ENCODE measurements at regions not wholly inside any gene's neighbourhood (a gene's known extent, or its start where the extent isn't known, plus 50 kb on each side); places are given as distances from the start of the nearest gene placed in this dataset.
"Not testable (repeated sequence)": the region's sequence is repeated elsewhere in the genome, so short reads cannot be mapped to it uniquely, and the experiment has no call there.

- H3K27ac Mint-ChIP-seq = no peak overlapping the region
- H3K36me3 Mint-ChIP-seq = no peaks in the 10 kb centered on the region
- DNase-seq = no peak
- H3K27me3 Mint-ChIP-seq = no peaks in the 10 kb centered on the region
- H3K9me3 Mint-ChIP-seq (ENCODE audit: low read depth) = peaks cover 6% of the 10 kb centered on the region
- CTCF ChIA-PET = no interaction called here
- H3K4me1 Mint-ChIP-seq = no peaks in the 10 kb centered on the region
- H3K4me3 Mint-ChIP-seq = no peak overlapping the region
- ATAC-seq = no peak
These were observed 166.0 kb downstream of the TMEM47 start for GRCh38 chrX:34491126-34491525.

GRCh38 chrX:34487364-34487763 lies 169.7 kb downstream of the TMEM47 start:
- Mint-ChIP-seq H3K4me3 (no peak overlapping the region), H3K27me3 (no peaks in the 10 kb centered on the region), H3K36me3 (no peaks in the 10 kb centered on the region), H3K27ac (no peak overlapping the region), H3K4me1 (no peaks in the 10 kb centered on the region), H3K9me3 (ENCODE audit: low read depth) (peaks cover 3% of the 10 kb centered on the region)
- no peak for ATAC-seq
- CTCF ChIA-PET = no interaction called here
- no peak for DNase-seq

- DNase-seq (no peak), ATAC-seq (no peak)
- peaks cover 3% of the 10 kb centered on the region for H3K9me3 Mint-ChIP-seq (ENCODE audit: low read depth)
- CTCF ChIA-PET = no interaction called here
- H3K27ac Mint-ChIP-seq = no peak overlapping the region
- H3K4me3 Mint-ChIP-seq = no peak overlapping the region
- H3K4me1 Mint-ChIP-seq = no peaks in the 10 kb centered on the region
- H3K27me3 Mint-ChIP-seq = no peaks in the 10 kb centered on the region
- no peaks in the 10 kb centered on the region for H3K36me3 Mint-ChIP-seq
These were observed 173.1 kb downstream of the TMEM47 start for GRCh38 chrX:34483980-34484379.

- no peaks in the 10 kb centered on the region for H3K4me1 Mint-ChIP-seq
- no peak overlapping the region for H3K27ac Mint-ChIP-seq
- DNase-seq (no peak), ATAC-seq (no peak)
- no peaks in the 10 kb centered on the region for H3K36me3 Mint-ChIP-seq
- no peak overlapping the region for H3K4me3 Mint-ChIP-seq
- H3K9me3 Mint-ChIP-seq (ENCODE audit: low read depth) = peaks cover 5% of the 10 kb centered on the region
- H3K27me3 Mint-ChIP-seq = no peaks in the 10 kb centered on the region
- CTCF ChIA-PET = no interaction called here
These were observed 186.6 kb downstream of the TMEM47 start for GRCh38 chrX:34470507-34470906.

GRCh38 chrX:34467437-34467836 lies 189.6 kb downstream of the TMEM47 start:
- peaks cover 5% of the 10 kb centered on the region for H3K9me3 Mint-ChIP-seq (ENCODE audit: low read depth)
- H3K27me3 Mint-ChIP-seq = no peaks in the 10 kb centered on the region
- DNase-seq = no peak
- H3K27ac Mint-ChIP-seq = no peak overlapping the region
- H3K4me3 Mint-ChIP-seq = no peak overlapping the region
- no peaks in the 10 kb centered on the region for H3K4me1 Mint-ChIP-seq
- CTCF ChIA-PET = no interaction called here
- ATAC-seq = no peak
- H3K36me3 Mint-ChIP-seq = no peaks in the 10 kb centered on the region

GRCh38 chrX:34463220-34463619 lies 193.9 kb downstream of the TMEM47 start:
- ATAC-seq; CTCF ChIA-PET; DNase-seq; H3K9me3 Mint-ChIP-seq (ENCODE audit: low read depth); H3K27me3 Mint-ChIP-seq; H3K36me3 Mint-ChIP-seq; H3K4me1 Mint-ChIP-seq; H3K4me3 Mint-ChIP-seq; H3K27ac Mint-ChIP-seq: not testable (repeated sequence)

- H3K27me3 Mint-ChIP-seq; H3K4me1 Mint-ChIP-seq; H3K9me3 Mint-ChIP-seq (ENCODE audit: low read depth); H3K36me3 Mint-ChIP-seq; DNase-seq; CTCF ChIA-PET; ATAC-seq; H3K4me3 Mint-ChIP-seq; H3K27ac Mint-ChIP-seq: not testable (repeated sequence)
These were observed 199.2 kb downstream of the TMEM47 start for GRCh38 chrX:34457850-34458249.

- CTCF ChIA-PET = no interaction called here
- Mint-ChIP-seq H3K36me3 (no peaks in the 10 kb centered on the region), H3K9me3 (ENCODE audit: low read depth) (no peaks in the 10 kb centered on the region), H3K27ac (no peak overlapping the region), H3K4me1 (no peaks in the 10 kb centered on the region), H3K27me3 (no peaks in the 10 kb centered on the region), H3K4me3 (no peak overlapping the region)
- ATAC-seq (no peak), DNase-seq (no peak)
These were observed 219.5 kb downstream of the TMEM47 start for GRCh38 chrX:34437586-34437985.

- Mint-ChIP-seq H3K36me3 (no peaks in the 10 kb centered on the region), H3K4me1 (no peaks in the 10 kb centered on the region), H3K27ac (no peak overlapping the region), H3K4me3 (no peak overlapping the region), H3K27me3 (no peaks in the 10 kb centered on the region), H3K9me3 (ENCODE audit: low read depth) (no peaks in the 10 kb centered on the region)
- ATAC-seq (no peak), DNase-seq (no peak)
- CTCF ChIA-PET = no interaction called here
These were observed 230.8 kb downstream of the TMEM47 start for GRCh38 chrX:34426334-34426733.

- CTCF ChIA-PET = no interaction called here
- ATAC-seq = no peak
- H3K27me3 Mint-ChIP-seq = no peaks in the 10 kb centered on the region
These were observed 250.5 kb downstream of the TMEM47 start for GRCh38 chrX:34406580-34406979.

GRCh38 chrX:34404386-34405070 lies 252.6 kb downstream of the TMEM47 start:
- H3K27me3 Mint-ChIP-seq = no peaks in the 10 kb centered on the region
- DNase-seq (no peak), ATAC-seq (no peak)
- no peak overlapping the region for H3K27ac Mint-ChIP-seq
- CTCF ChIA-PET = no interaction called here
- H3K4me3 Mint-ChIP-seq = no peak overlapping the region
- H3K36me3 Mint-ChIP-seq = no peaks in the 10 kb centered on the region
- no peaks in the 10 kb centered on the region for H3K4me1 Mint-ChIP-seq
- H3K9me3 Mint-ChIP-seq (ENCODE audit: low read depth) = peaks cover 3% of the 10 kb centered on the region

More at GRCh38 chrX:34406580-34406979, 250.5 kb downstream of the TMEM47 start:
- Mint-ChIP-seq H3K4me3 (no peak overlapping the region), H3K9me3 (ENCODE audit: low read depth) (peaks cover 3% of the 10 kb centered on the region), H3K36me3 (no peaks in the 10 kb centered on the region), H3K4me1 (no peaks in the 10 kb centered on the region), H3K27ac (no peak overlapping the region)
- DNase-seq = no peak

- no peak overlapping the region for H3K4me3 Mint-ChIP-seq
- no peaks in the 10 kb centered on the region for H3K27me3 Mint-ChIP-seq
- H3K27ac Mint-ChIP-seq = no peak overlapping the region
- no peaks in the 10 kb centered on the region for H3K36me3 Mint-ChIP-seq
- no peaks in the 10 kb centered on the region for H3K4me1 Mint-ChIP-seq
- DNase-seq = no peak
- no peak for ATAC-seq
- H3K9me3 Mint-ChIP-seq (ENCODE audit: low read depth) = peaks cover 8% of the 10 kb centered on the region
- CTCF ChIA-PET = no interaction called here
These were observed 255.7 kb downstream of the TMEM47 start for GRCh38 chrX:34401411-34401810.

- ATAC-seq (no peak), DNase-seq (no peak)
- no peak overlapping the region for H3K27ac Mint-ChIP-seq
- H3K9me3 Mint-ChIP-seq (ENCODE audit: low read depth) = peaks cover 2% of the 10 kb centered on the region
- H3K4me3 Mint-ChIP-seq = no peak overlapping the region
- no peaks in the 10 kb centered on the region for H3K4me1 Mint-ChIP-seq
- no peaks in the 10 kb centered on the region for H3K36me3 Mint-ChIP-seq
- CTCF ChIA-PET = no interaction called here
- no peaks in the 10 kb centered on the region for H3K27me3 Mint-ChIP-seq
These were observed 250.3 kb upstream of the FAM47A start for GRCh38 chrX:34382416-34382815.

GRCh38 chrX:34381241-34381640 lies 249.1 kb upstream of the FAM47A start:
- DNase-seq = no peak
- H3K9me3 Mint-ChIP-seq (ENCODE audit: low read depth) = peaks cover 2% of the 10 kb centered on the region
- CTCF ChIA-PET = no interaction called here

GRCh38 chrX:34379891-34380290 lies 247.8 kb upstream of the FAM47A start:
- no peaks in the 10 kb centered on the region for H3K27me3 Mint-ChIP-seq
- peaks cover 2% of the 10 kb centered on the region for H3K9me3 Mint-ChIP-seq (ENCODE audit: low read depth)
- no peaks in the 10 kb centered on the region for H3K4me1 Mint-ChIP-seq
- H3K27ac Mint-ChIP-seq = no peak overlapping the region
- no peak overlapping the region for H3K4me3 Mint-ChIP-seq
- H3K36me3 Mint-ChIP-seq = no peaks in the 10 kb centered on the region
- ATAC-seq (no peak), DNase-seq (no peak)
- CTCF ChIA-PET = no interaction called here

More at GRCh38 chrX:34381241-34381640, 249.1 kb upstream of the FAM47A start:
- Mint-ChIP-seq H3K4me1 (no peaks in the 10 kb centered on the region), H3K4me3 (no peak overlapping the region), H3K27me3 (no peaks in the 10 kb centered on the region), H3K36me3 (no peaks in the 10 kb centered on the region), H3K27ac (no peak overlapping the region)
- no peak for ATAC-seq
